ENCODE measurements at regions not wholly inside any gene's neighbourhood (a gene's known extent, or its start where the extent isn't known, plus 50 kb on each side); places are given as distances from the start of the nearest gene placed in this dataset.

- no peak for TF ChIP-seq CTCF (IDR thresholded peaks at IDR 0.05; ENCODE audit: low read depth, low read length, missing input control)
- TF ChIP-seq JUND (IDR thresholded peaks at IDR 0.05), result no peak
- TF ChIP-seq, protein P1, sequence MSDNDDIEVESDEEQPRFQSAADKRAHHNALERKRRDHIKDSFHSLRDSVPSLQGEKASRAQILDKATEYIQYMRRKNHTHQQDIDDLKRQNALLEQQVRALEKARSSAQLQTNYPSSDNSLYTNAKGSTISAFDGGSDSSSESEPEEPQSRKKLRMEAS (IDR thresholded peaks at IDR 0.05), result no peak
- no peak for TF ChIP-seq REST (IDR thresholded peaks at IDR 0.05)
- TF ChIP-seq GABPA (IDR thresholded peaks at IDR 0.05 in 1 of 2, conservative IDR thresholded peaks at IDR 0.05 in 1 of 2), result no peak
- no peak for TF ChIP-seq FOXA1 (IDR thresholded peaks at IDR 0.05)
- no peak for TF ChIP-seq EGR1 (IDR thresholded peaks at IDR 0.05; ENCODE audit: low read depth in 2 of 2)
- TF ChIP-seq RAD21 (IDR thresholded peaks at IDR 0.05), result peak in 1 of 2 donors; percentile 21
- TF ChIP-seq, protein P2, sequence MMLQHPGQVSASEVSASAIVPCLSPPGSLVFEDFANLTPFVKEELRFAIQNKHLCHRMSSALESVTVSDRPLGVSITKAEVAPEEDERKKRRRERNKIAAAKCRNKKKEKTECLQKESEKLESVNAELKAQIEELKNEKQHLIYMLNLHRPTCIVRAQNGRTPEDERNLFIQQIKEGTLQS (IDR thresholded peaks at IDR 0.05), result no peak
- TF ChIP-seq SP1 (IDR thresholded peaks at IDR 0.05), result no peak
- no peak for TF ChIP-seq TAF1 (conservative IDR thresholded peaks at IDR 0.05)
- TF ChIP-seq YY1 (IDR thresholded peaks at IDR 0.05), result no peak
Observed at GRCh38 chr22:22380098-22381030, 128.2 kb downstream of the ZNF280B start.
